IPS-NIHi7 (cell line): ENCODE measurements at regions not wholly inside any gene's neighbourhood (a gene's known extent, or its start where the extent isn't known, plus 50 kb on each side); places are given as distances from the start of the nearest gene placed in this dataset.
"Not testable (repeated sequence)": the region's sequence is repeated elsewhere in the genome, so short reads cannot be mapped to it uniquely, and the experiment has no call there.

Experiments used
- DNase-seq: peaks from one replicate; pipeline ENCODE4 v3.0.0; 2012; ENCODE audit warnings: mixed read lengths; ENCODE audit errors: extremely low spot score

DNA sequence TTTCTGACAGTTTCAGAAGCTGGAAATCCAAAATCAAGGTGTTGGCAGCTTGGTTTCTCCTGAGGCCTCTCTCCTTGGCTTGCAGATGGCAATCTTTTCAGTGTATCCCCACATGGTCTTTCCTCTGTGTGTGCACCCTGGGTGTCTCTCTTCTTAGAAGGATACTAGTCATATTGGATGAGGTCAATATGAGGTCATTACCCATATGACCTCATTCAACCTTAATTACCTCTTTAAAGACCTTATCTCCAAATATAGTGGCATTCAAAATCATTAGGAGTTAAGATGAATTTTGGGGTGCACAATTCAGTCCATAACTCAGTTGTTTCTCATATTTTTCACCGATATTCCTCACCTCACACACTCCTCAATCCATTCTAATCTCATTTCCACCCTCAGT, 92.4 kb upstream of the TGM3 start:
- no peak for DNase-seq

DNA sequence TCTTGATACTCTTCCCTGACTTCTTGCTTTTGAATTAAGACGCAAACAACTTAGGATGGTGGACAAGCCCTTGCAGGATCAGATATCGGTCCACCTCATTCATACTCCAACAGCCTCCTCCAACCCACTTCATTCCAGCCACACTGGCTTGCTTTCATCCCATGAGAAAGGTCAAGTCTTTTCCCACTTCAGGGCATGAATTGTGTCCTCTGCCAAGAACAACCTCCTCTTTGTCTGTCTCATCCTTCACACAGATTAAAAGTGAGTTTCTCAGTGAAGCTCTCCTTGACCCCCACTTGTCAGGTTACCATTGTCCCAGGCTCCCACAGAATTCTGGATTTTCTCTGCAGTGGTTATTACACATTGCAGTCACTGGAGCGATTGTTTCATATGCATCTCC, 91.8 kb upstream of the TGM3 start:
- no peak for DNase-seq

DNA sequence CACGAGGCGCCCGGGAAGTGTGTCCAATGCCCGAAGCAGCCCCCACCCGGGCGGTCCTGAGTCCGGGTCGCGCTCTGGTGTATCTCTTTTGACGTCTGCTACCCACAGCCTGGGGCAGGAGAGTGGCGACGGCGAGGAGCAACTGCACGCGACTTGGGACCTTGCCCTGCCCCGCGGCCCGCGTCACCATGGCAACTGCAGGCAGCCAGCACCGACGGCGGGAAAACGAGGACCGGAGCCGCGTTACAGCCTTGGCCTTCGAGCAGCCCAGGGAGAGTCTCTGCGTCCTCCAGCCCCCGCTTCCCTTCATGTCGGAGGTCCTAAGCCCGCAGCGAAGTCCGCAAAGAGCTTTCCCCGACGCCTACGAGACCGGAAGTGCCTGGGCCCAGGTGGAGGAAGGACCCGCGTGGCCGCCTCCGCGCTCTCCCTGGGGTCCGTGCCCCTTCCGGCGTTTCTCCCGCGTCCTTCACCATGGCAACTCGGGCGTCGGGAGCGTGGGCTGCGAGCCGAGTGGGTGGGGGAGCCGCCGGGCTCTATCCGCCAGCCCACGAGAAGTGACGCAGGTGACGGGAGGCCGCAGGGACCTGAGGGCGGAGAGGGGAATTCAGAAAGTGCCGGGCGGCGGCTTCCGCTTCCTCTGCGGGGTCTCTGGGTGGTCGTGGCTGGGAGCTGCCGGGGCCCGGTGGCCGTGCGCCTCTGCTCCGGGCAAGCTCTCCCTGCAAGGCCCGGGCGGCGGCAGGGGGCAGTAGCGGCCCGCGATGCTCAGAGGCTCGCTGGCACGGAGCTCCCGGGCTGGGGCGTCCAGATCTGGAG, 88.6 kb upstream of the TGM3 start:
- peak; percentile 93 for DNase-seq

DNA sequence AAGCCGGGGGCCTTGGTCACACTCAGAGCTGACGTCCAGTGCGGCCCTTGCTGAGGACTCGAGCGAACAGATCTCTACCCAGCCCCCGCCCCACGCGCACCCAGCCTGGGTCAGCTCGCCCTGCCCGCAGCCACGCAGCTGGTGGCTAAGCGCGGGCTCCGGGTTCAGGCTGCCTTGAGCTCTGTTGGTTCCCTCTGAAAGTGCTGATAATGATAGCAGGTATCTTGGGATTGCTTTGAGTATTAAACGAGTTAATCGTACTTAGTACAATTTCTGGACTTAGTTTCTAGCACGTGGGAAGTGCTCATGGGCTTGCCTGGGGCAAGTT, 88.1 kb upstream of the TGM3 start:
- DNase-seq, result no peak

DNA sequence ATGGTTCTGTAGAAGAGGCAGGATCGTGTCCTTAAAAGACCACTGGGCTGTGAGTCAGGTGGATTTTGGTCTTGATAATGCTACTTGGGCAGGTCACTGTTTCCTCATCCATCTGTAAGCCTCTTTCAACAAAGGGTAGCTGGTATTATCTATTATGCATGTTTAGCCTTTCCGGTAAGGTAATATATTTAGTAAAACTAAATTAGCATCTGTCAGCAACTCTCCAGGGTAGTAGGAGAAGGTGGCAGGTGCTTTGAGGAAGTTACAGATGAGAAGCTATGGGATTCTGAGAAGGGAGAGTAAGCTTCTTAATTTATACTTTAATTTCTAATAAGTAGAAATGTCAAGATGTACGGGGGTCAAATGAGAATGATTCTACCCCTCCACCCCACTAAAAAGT, 86.9 kb upstream of the TGM3 start:
- no peak for DNase-seq

DNA sequence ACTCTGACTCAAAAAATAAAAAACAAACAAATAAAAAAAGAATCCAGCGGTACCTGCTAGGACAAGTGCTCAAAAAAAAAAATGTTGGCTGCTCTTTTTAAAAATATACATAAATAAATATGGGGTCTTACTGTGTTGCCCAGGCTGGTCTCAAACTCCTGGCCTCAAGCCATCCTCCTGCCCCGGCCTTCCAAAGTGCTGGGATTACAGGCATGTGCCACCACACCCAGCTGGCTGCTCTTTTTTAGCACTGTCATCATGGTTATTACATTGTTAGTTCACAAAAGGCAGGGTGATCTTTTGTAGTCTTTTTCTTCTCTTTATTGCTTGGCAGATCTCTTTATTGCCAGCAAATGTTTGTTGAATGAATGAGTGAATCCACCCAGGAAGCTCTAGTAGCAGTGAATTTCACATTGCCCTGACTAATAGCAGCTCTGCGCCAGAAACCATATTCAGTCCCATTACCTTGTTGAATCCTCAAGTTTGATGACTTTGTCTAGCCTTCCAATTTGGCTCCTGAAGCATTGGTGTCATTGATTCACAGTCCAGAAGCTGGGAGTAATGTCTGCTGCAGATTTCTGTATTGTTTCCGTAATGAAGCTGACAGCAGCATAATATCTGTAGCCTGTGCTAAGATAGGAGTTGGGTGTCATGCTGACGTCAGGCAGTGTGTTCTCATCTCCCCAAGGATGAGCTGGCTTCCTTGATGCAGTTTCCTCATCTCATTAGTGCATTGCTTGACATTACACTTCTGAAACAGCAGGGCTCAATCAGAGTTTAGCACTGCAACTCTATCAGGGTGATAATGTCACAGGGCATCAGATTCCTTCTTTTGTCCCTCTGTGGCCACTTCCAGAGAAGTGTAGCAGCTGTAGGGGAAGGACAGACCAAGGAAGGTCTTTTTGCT, 84.9 kb upstream of the TGM3 start:
- DNase-seq, result no peak

DNA sequence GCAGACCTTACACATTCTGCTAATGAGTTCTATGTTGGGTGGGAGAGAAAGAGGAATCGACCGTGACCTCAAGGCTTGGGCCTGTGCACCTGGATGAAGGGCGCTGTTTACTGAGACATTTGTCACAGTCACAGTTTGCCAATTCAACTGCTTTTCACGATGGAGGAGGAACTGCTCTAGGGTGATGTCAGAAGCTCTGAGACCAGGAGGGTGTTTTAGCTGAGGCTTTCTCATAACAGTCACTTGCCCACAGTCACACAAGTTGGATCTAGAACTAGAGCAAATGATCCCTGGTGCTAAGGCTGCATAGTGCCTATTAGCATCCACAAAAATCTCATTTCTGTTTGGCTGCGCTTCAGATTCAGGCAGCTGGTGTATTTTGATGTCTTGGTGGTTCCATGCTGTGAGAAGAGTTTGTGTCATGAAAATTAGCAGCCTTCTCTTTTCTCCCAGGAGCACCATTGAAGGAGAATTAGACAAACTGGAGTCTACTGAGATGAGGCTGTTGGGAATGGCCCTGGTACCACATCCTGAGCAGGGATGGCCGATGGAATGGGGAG, 83.3 kb upstream of the TGM3 start:
- no peak for DNase-seq

DNA sequence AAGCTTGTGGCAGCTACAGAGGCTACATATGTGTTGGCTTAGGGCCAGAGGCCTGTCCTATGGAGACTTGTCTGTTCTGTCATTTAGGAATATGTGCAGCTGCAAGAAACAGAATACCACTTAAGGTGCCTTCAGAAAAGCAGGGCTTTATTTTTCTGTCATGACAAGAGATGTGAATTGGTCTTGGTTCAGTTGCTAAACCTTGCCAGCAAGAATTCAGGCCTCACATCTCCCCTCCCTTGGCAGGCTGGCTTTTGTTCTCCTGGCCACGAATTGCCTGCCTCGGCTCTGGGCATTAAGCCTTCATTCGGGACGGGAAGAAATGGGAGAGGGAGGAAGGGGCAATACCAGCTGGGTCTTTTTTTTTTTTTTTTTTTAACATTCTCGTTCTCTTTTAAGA, 82.4 kb upstream of the TGM3 start:
- no peak for DNase-seq

DNA sequence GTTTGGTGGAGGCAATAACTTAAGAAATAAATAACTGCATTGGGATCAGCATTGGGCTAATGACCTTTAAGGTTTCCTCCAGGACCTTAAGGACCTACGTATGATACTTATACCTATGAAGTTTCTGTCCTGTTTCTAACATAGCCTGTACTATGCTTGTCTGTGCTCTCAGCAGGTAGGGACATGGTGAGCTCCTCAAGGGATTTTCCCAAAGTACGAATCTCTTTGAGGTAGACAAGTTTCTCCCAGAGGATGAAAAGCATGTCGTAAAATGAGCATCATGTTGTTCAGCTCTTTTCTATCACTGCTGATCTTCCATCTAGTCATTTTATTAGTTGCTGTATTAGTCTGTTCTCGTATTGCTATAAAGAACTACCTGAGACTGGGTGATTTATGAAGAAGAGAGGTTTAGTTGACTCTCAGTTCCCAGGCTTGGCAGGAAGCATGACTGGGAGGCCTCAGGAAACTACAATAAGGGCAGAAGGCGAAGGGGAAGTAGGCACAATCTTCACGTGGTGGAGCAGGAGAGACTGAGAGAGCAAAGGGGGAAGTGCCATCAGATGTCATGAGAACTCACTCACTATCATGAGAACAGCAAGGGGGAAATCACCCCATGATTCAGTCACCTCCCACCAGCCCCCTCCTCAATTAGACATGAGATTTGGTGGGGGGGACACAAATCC, 77.8 kb upstream of the TGM3 start:
- no peak for DNase-seq

DNA sequence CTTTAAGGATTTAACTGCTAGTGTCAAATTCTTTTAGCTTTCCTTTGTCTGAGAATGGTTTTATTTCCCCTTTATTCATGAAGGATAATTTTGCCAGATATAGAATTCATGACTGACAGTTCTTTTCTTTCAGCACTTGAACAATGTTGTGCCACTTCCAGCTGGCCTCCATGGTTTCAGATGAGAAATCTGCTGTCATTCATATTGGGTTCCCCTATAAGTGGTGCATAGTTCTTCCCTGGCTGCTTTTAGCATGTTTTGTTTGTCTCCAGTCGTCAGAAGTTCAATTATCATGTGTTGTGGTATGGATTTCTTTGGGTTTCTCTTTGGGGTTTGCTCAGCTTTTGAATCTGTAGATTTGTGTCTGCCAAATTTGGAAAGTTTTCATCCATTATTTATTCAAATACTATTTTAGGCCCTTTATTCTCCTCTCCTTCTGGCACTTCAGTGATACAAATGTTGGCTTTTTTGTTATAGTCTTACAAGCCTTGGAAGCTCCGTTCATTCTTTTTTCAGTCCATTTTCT, 76.3 kb upstream of the TGM3 start:
- DNase-seq, result no peak

DNA sequence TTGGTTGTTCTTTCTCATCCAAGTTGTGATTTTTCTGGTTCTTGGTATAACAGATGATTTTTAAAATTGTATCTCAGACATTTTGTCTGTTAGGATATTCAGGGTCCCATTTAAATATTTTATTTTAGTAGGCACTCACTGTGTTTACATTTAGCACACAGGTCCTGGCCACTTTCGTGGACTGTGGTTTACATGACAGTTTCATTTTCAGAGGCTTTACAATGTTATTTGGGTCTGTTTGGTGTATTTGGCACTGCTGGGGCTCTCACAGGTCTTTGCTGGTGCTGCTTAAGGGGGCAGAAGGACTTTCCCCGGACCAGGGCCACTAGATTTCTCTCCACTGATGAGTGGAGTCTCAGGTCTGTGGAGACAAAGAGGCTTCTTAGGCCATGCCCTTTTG, 75.5 kb upstream of the TGM3 start:
- no peak for DNase-seq

DNA sequence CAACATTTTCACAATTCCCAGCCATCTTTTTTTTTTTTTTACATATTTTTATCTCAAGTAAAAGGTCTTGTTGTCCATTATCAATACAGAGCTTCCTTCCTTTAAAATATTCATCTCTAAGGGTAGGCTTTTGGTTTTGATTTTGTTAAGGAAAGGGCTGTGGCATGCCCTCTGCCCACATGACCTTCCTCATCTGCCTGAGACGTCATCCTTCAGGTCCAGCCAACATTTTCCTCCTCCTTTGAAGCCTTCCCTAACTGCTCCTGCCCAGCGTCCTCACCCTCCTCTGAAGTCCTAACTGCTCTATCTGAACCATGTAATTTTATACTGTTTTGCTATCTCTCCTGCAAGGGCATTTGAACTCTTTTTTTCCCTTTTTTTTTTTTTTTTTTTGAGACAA, 73.9 kb upstream of the TGM3 start:
- DNase-seq, result no peak

DNA sequence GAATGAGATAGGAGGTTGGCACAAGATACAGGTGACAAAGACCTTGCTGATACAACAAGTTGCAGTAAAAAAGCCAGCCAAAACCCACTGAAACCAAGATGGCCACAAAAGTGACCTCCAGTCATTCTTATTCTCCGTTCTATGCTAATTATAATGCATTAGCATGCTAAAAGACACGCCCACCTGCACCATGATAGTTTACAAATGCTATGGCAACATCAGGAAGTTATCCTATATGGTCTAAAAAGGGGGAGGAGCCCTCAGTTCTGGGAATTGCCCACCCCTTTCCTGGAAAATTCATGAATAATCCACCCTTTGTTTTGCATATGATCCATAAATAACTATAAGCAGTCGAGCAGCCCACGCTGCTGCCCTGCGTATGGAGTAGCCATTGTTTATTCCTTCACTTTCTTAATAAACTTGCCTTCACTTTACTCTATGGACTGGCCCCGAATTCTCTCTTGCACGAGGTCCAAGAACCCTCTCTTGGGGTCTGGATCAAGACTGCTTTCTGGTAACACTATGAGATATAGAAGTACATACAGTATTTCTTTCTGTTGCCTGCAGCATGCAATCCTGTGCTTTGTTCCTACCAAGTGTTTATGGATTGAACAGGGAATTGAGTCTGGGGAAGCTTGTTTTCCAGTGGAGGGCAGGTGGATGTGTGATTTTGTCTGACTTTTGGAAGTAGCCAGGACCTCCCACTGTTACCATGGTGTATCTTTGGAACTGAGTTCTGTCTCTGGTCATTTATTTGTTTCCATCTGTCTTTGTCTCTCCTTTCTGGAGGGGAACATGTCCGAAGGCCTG, 72.0 kb upstream of the TGM3 start:
- no peak for DNase-seq

DNA sequence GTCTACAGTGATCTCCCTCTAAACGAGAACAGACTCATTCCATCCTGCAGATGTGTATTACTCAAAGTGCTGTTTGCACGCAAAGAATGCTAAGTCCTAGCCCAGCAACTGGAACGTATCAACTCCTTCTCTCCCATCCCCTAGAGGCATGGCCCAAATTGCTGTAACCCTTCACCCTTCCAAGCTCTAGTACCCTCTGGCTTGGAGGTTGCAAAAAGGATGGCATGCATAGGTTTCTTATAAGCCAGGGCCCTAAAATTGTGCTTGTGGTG, 71.5 kb upstream of the TGM3 start:
- DNase-seq, result no peak

DNA sequence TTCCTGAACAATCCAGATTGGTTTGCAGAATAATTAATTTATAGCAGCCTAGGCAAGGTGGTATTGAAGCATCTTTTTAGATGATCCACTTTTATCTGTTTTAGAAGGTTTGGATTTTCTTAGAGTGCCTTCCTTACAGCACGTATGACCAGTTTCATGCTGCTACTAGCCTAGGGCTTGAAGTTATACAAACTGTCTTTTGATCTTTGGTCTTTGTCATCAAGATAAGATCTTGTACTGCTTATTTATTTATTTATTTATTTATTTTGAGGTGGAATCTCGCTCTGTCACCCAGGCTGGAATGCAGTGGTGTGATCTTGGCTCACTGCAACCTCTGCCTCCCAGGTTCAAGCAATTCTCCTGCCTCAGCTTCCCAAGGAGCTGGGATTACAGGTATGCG, 68.5 kb upstream of the TGM3 start:
- not testable (repeated sequence) for DNase-seq

DNA sequence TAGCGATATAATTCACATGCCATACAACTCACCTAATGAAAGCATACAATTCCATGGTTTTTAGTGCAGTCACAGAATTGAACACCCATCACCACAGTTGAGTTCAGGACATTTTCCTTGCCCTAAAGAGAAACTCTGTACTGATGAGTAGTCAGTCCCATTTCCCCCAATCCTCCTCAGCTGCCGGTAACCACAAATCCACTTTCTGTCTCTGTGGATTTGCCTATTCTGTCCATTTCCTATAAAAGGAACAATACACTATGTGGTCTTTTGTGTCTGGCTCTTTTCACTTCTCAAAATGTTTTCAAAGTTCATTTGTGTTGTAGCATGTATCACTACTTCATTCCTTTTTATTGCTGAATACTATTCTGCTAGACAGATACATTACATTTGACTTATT, 67.9 kb upstream of the TGM3 start:
- no peak for DNase-seq

DNA sequence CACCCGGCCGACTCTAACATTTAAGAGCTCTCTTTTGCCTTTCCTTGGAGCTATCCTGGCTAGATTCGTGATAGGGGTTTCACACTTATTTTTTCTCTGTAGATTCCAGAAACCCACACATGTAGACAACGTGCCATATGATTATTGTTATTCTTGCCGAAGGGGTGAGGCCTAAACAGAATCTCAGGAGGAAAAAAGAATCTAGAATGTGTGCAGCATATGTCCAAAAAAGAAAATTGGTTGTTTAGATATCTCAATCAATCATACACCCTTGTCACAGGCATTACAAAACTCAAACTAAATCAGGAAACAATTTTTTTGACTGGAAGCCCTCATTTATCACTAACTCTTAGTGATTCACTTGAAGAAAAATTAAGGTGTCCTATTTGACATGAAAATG, 66.9 kb upstream of the TGM3 start:
- DNase-seq, result no peak

DNA sequence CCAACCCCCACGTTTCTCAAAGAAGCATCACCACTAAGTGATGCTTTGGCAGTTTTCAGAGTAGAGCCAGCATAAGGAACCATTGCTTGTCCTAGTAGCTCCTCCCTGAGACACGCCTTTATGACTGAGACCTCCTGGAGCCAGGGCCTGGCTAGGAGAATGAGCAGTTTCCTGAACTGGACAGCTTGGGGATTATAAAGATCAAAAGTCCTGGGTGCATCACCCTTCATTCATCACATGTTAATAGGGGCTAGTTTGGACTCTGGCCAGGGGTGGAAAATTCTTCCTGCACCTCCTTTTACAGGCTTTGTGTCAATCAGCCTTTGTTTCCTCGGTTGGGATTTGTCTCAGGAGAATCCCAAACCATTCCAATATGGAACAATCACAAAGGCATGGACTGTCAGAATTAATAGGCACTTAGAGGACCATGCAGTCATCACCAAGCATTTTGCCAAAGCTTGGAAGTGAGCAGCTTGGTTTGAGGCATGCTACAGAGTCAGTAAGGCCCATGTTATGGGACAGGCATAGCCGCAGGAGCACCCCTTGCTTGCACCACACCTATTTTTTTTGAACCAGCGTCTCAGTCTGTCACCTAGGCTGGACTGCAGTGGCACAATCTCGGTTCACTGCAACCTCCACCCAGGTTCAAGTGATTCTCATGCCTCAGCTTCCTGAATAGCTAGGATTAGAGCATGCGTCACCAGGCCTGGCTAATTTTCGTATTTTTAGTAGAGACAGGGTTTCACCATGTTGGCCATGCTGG, 64.9 kb upstream of the TGM3 start:
- DNase-seq, result no peak

DNA sequence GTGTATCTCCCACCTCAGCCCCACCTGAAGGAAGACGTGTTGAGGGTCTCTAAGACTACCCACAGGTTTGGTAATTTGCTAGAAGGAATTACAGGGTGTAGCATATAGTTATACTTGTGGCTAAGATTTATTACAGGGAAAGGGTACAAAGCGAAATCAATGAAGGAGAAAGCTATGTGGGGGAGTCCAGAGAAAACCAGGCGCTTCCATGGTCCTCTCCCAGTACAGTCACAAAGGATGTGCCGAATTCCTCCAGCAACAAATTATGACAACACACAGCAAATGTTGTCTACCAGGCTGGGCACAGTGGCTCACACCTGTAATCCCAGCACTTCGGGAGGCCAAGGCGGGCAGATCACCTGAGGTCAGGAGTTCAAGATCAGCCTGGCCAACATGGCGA, 64.1 kb upstream of the TGM3 start:
- no peak for DNase-seq

DNA sequence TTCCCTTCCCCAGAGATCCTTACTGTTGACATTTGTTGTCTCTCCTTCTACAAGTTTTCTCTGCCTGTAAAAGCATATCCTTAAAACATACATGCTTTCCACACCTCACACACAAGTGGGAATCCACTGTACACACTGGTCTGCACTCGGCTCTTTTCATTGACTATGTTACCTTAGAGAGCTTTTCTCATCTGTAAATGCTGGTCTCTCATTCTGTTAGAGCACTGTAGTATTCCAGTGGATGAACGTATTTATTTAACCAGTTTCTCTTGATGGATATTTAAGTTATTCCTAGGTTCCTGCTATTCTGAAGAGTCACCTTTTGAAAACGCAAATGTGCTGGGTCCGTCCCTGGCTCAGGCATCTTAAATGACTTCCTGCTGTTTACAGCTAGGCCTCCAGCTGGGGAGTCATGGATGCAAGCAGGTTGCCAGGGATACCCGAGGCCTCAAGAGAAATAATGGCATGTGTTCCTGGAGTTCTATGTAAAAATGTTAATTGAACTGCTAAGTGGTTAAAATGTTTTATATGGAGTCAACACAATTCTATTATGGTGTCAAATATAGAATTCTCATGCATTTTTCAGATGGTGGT, 61.1 kb upstream of the TGM3 start:
- DNase-seq, result peak; percentile 59
